ENCODE measurements at regions not wholly inside any gene's neighbourhood (a gene's known extent, or its start where the extent isn't known, plus 50 kb on each side); places are given as distances from the start of the nearest gene placed in this dataset.
"Not testable (repeated sequence)": the region's sequence is repeated elsewhere in the genome, so short reads cannot be mapped to it uniquely, and the experiment has no call there.

GRCh38 chr9:21533597-21533996 lies 51.5 kb upstream of the IFNE start:
- no peak overlapping the region for H3K4me3 ChIP-seq
- TF ChIP-seq CTCF (IDR thresholded peaks at IDR 0.05), result no peak
- H3K9me3 ChIP-seq, result no peaks in the 10 kb centered on the region
- DNase-seq, result no peak
- intact Hi-C loops (cut with DNase I, micrococcal nuclease), result no loop called here
- no peaks in the 10 kb centered on the region for H3K4me1 ChIP-seq (ENCODE audit: low read depth)
- H3K36me3 ChIP-seq (ENCODE audit: low read depth), result no peaks in the 10 kb centered on the region
- ATAC-seq, result no peak

DNA sequence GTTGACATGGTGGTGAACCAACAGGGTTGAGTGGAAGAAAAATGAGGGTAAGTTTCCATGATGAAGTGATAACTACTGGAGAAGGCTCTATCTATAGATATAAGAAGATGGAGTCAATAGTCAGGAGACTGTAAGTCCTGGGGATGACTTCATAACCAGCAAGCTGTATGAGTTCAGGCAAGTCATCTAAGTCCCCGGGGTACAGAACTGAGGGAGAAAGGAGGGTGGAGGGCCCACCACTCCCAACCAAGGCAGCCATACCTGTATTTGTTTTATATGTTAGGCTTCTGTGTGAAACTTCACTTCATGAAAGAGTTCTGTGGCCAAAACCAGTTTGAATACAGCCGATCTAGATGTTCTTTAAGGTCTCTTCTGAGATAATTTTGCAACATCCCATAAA lies 53.3 kb upstream of the IFNE start:
- H3K9me3 ChIP-seq, result no peaks in the 10 kb centered on the region
- no peak overlapping the region for H3K4me3 ChIP-seq
- DNase-seq, result no peak
- H3K36me3 ChIP-seq (ENCODE audit: low read depth), result no peaks in the 10 kb centered on the region
- intact Hi-C loops (cut with DNase I, micrococcal nuclease), result no loop called here
- TF ChIP-seq CTCF (IDR thresholded peaks at IDR 0.05), result no peak
- ATAC-seq, result no peak
- H3K4me1 ChIP-seq (ENCODE audit: low read depth), result no peaks in the 10 kb centered on the region

DNA sequence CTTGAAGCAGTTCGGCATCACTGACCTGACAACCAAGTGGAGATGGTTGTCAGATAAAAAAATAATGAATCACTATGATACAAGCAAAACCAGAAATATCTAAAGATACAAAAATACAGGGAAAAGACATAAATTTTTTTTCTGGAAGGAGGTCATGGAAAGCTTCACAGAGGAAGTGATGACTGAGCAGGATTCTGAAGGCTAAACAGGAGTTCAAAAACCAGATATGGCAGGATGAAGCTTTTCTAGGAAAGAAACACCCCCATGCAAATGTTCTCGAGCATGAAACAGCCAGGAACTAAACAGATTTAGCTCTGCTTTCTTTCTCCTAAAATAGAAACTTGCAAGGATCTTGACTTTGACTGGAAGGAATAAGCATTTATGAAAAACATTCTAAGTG lies 60.7 kb upstream of the IFNE start:
- no peaks in the 10 kb centered on the region for H3K9me3 ChIP-seq
- H3K4me3 ChIP-seq, result no peak overlapping the region
- DNase-seq (no peak), ATAC-seq (no peak)
- intact Hi-C loops (cut with DNase I, micrococcal nuclease), result no loop called here
- H3K36me3 ChIP-seq (ENCODE audit: low read depth), result no peaks in the 10 kb centered on the region
- no peaks in the 10 kb centered on the region for H3K4me1 ChIP-seq (ENCODE audit: low read depth)
- no peak for TF ChIP-seq CTCF (IDR thresholded peaks at IDR 0.05)

GRCh38 chr9:21543187-21543586 lies 61.1 kb upstream of the IFNE start:
- TF ChIP-seq CTCF (IDR thresholded peaks at IDR 0.05), result no peak
- H3K9me3 ChIP-seq, result no peaks in the 10 kb centered on the region
- peak in 1 of 3 donors; percentile 9 for DNase-seq
- no peak overlapping the region for H3K4me3 ChIP-seq
- peak; percentile 46 for ATAC-seq
- no peaks in the 10 kb centered on the region for H3K36me3 ChIP-seq (ENCODE audit: low read depth)
- intact Hi-C loops (cut with DNase I, micrococcal nuclease), result no loop called here
- no peaks in the 10 kb centered on the region for H3K4me1 ChIP-seq (ENCODE audit: low read depth)

- H3K36me3 ChIP-seq (ENCODE audit: low read depth); H3K4me1 ChIP-seq (ENCODE audit: low read depth); ATAC-seq; DNase-seq; H3K4me3 ChIP-seq; intact Hi-C loops (cut with DNase I, micrococcal nuclease); H3K9me3 ChIP-seq: not testable (repeated sequence)
These were observed 61.7 kb upstream of the IFNE start for GRCh38 chr9:21543816-21544215.

GRCh38 chr9:21546949-21547348 lies 64.8 kb upstream of the IFNE start:
- H3K36me3 ChIP-seq (ENCODE audit: low read depth), result no peaks in the 10 kb centered on the region
- H3K4me3 ChIP-seq, result no peak overlapping the region
- ATAC-seq (no peak), DNase-seq (no peak)
- intact Hi-C loops (cut with DNase I, micrococcal nuclease), result no loop called here
- H3K9me3 ChIP-seq, result no peaks in the 10 kb centered on the region
- no peaks in the 10 kb centered on the region for H3K4me1 ChIP-seq (ENCODE audit: low read depth)
- TF ChIP-seq CTCF (IDR thresholded peaks at IDR 0.05), result no peak

Measured in mucosa of descending colon (tissue), 3 donors.